ENCODE measurements at regions not wholly inside any gene's neighbourhood (a gene's known extent, or its start where the extent isn't known, plus 50 kb on each side); places are given as distances from the start of the nearest gene placed in this dataset.
"Not testable (repeated sequence)": the region's sequence is repeated elsewhere in the genome, so short reads cannot be mapped to it uniquely, and the experiment has no call there.

GRCh38 chr13:70613295-70613694 is 505.0 kb upstream of the KLHL1 start:
- DNase-seq, result no peak

GRCh38 chr13:70612881-70613280 is 504.6 kb upstream of the KLHL1 start:
- no peak for DNase-seq

GRCh38 chr13:70604448-70604847 is 496.2 kb upstream of the KLHL1 start:
- DNase-seq, result no peak

DNA sequence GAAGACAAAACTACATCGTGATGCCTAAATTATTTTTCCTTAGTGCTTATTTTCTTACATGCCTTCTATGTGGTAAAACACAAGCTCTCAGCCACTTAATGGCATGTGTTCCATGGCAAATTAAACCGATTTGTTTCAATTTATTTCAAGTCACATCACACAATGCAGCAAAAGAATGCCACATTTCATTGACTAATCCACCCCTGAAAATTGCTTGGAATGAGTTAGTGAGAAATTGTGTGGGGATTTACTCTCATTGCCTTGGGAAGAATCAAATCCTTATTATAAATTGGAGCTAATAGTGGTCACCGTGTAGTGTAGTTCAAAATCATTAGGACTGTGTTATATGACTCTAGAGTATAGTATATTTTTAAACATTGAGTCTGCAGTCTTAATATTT is 485.5 kb upstream of the KLHL1 start:
- DNase-seq, result no peak

GRCh38 chr13:70585109-70585508 is 476.9 kb upstream of the KLHL1 start:
- DNase-seq, result no peak

DNA sequence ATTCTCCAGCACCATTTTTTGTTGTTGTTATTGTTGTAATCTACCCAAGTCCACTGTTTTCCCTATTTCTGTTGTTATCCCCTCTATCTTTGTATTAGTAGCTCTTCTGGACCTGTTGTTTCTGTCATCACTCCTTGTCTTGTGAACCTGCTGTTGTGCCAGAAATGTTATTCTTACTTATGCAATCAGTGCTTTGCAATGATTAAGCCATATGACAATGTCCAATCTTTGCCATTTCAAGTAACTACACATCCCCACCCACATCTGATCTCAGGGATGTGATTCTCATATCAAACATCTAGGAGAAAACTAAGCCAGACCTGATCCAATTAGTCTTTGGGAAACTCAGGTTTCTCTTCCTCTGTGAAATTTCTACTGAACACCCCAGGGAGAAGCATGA is 472.6 kb upstream of the KLHL1 start:
- no peak for DNase-seq

DNA sequence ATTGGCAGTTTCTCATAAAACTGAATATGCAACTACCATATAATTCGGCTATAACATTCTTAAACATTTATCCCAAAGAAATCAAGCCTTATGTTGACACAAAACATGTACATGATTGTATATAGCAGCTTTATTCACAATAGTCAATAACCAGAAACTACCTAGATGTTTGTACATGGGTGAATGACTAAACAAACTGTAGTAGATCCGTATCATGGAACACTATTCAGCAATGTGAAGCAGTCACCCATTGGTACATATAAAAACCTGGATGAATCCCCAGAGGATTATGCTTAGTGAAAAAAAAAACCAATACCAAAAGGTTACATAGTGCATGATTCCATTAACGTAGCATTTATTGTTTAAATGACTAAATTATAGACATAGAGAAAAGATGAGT is 471.7 kb upstream of the KLHL1 start:
- no peak for DNase-seq

- no peak for DNase-seq
Observed at GRCh38 chr13:70571221-70571620, 463.0 kb upstream of the KLHL1 start.

- DNase-seq, result peak; percentile 1
Observed at GRCh38 chr13:70568571-70568970, 460.3 kb upstream of the KLHL1 start.

DNA sequence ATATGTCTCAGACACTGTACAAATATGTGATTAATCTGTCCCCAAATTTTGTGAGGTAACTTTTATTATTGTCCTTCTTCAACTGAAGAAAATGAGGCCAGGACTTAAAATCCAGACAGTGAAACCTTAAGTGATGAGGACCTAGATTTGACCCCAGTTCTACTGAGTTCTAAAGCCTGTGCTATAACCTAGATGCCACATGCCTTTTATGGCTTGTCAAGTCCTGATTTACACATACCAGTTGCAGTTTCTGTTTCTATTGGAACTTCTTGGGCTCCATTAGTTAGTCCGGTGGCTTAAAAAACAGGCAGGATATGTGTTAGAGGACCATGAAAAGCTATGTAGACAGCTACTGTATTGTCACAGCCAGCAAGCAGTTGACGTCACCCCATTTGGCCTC is 436.5 kb upstream of the KLHL1 start:
- no peak for DNase-seq

- no peak for DNase-seq
Observed at GRCh38 chr13:70541451-70541850, 433.2 kb upstream of the KLHL1 start.

- DNase-seq, result no peak
Observed at GRCh38 chr13:70534466-70534865, 426.2 kb upstream of the KLHL1 start.

- DNase-seq, result no peak
Observed at GRCh38 chr13:70529652-70530051, 421.4 kb upstream of the KLHL1 start.

DNA sequence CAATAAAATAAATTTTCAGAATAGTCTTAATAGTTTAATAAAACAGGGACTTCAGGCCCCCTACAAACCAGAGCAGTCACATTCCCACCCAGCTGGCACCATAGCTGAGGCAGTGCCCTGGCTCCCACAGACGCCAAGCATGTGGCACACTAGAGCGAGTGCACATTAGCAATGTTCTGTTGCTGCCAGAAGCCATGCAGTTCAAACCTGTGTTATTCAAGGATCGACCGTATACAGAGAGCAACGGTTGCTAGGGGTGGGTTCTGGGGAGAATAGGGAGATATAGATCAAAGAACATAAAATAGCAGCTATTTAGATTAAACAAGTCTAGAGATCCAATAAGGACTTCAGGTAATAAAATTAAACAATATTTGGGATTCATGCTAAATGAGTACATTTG is 419.3 kb upstream of the KLHL1 start:
- DNase-seq, result no peak

GRCh38 chr13:70523622-70524021 is 415.4 kb upstream of the KLHL1 start:
- DNase-seq, result no peak

- DNase-seq, result no peak
Observed at GRCh38 chr13:70520275-70521036, 412.2 kb upstream of the KLHL1 start.

- DNase-seq, result no peak
Observed at GRCh38 chr13:70518081-70518480, 409.8 kb upstream of the KLHL1 start.

DNA sequence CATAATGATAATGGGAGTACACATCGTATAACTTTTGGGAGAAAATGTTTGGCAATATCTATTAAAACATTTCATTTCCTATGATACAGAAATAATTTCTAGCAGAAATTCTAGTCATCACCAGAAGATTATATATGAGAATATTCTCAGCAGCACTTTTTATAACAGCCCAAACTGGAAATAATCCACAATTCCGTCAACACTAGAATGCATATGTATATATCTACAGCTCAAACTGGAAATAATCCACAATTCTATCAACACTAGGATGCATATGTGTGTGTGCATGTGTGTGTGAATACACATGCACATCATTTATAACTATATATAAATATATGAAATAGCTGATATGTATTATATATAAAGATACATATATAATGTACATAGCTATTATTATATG is 408.0 kb upstream of the KLHL1 start:
- no peak for DNase-seq

DNA sequence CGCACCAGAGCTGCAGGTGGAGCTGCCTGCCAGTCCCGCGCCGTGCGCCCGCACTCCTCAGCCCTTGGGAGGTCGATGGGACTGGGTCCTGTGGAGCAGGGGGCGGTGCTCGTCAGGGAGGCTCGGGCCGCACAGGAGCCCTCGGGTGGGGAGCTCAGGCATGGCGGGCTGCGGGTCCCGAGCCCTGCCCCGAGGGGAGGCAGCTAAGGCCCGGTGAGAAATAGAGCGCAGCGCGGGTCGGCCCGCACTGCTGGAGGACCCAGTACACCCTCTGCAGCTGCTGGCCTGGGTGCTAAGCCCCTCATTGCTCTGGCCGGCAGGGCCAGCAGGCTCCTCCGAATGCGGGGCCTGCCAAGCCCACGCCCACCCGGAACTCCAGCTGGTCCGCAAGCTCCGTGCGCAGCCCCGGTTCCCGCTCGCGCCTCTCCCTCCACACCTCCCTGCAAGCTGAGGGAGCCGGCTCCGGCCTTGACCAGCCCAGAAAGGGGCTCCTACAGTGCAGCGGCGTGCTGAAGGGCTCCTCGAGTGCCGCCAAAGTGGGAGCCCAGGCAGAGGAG is 403.7 kb upstream of the KLHL1 start:
- DNase-seq, result not testable (repeated sequence)

- no peak for DNase-seq
Observed at GRCh38 chr13:70505809-70506208, 397.6 kb upstream of the KLHL1 start.

DNA sequence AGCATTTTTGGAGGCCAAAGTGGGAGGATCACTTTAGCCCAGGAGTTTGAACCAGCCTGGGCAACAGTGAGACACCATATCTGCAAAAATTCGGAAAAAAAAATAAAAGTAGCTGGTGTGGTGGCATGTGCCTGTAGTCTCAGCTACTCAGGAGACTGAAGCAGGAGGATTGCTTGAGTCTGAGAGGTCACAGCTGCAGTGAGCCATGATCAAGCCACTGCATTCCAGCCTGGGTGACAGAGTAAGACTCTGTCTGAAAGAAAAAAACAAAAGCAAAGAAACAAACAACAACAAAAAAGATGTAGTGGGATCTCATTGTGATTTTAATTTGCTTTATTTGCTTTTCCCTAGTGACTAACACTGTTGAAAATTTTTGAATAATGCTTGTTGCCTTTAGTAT is 394.7 kb upstream of the KLHL1 start:
- no peak for DNase-seq

- DNase-seq, result no peak
Observed at GRCh38 chr13:70490320-70490935, 382.2 kb upstream of the KLHL1 start.

DNA sequence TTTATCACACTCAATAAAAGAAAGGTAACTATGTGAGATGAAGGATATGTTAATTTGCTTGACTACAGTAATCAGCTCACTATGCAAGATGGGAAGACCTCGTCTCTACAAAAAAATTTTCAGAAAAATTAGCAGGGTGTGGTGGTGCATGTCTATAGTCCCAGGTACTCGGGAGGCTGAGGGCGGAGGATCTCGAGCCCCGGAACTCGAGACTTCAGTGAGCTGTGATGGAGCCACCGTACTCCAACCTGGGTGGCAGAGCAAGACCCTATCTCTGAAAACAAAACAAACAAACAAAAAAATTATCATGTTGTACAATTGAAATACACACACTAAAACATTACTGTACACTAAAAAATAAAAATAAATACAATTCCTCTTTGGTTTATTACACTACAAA is 376.7 kb upstream of the KLHL1 start:
- no peak for DNase-seq

GRCh38 chr13:70483599-70484276 is 375.5 kb upstream of the KLHL1 start:
- DNase-seq, result no peak
